NCI-H128 (cell line): ENCODE measurements at regions not wholly inside any gene's neighbourhood (a gene's known extent, or its start where the extent isn't known, plus 50 kb on each side); places are given as distances from the start of the nearest gene placed in this dataset.
A peak's percentile ranks its signal among the peaks of the same experiment; 100 is the strongest.

Experiments
- DNase-seq: peaks from one replicate; lab custom pipeline; 2025; ENCODE audit not compliant: unreplicated experiment; lab: John Stamatoyannopoulos, UW

- DNase-seq: no peak
Observed at GRCh38 chr12:13691598-13691997, 289.8 kb downstream of the GRIN2B start.

DNA sequence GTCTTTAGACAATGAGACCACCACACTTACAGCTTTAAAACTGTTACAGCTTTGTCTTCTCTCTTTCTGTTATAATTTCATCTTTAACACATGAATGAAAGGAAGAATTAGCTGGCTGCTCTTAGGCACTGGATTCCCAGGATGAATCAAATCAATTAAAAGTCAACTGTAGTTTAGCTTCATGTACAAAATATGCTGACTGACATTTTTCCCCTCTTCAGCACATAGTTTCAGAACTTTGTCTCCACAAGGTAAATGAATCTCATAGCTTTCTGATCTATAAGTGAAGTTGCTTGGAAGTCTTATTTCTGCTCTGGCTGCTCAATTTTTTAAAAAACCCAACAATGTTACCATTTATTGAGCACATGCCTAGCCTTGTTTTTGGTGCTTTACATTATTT is 293.8 kb downstream of the GRIN2B start:
- no peak for DNase-seq

DNA sequence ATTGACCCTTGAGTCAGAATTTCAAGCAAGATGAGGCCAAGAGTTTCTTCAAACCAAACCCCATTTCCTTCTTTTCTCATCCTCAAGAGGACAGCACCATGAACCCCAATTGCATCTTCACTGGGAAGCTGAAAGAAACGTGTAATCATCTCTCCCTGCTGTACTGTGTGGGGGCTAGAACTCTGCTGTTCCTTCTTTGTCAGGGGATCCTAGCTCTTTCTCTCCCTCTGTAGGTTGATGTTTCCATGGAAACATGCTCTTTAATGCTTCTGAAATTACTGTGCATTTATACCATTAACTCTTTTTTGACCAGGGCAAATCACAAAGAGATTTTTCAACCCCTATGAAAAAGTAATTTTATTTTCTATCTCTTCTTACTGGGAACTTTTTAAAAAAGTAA is 295.1 kb downstream of the GRIN2B start:
- DNase-seq: no peak

GRCh38 chr12:13680916-13681315 is 300.5 kb downstream of the GRIN2B start:
- DNase-seq: no peak

GRCh38 chr12:13676880-13677279 is 304.5 kb downstream of the GRIN2B start:
- DNase-seq: no peak

- DNase-seq: no peak
Observed at GRCh38 chr12:13670285-13670866, 311.0 kb downstream of the GRIN2B start.

GRCh38 chr12:13668880-13669279 is 312.5 kb downstream of the GRIN2B start:
- DNase-seq: no peak

DNA sequence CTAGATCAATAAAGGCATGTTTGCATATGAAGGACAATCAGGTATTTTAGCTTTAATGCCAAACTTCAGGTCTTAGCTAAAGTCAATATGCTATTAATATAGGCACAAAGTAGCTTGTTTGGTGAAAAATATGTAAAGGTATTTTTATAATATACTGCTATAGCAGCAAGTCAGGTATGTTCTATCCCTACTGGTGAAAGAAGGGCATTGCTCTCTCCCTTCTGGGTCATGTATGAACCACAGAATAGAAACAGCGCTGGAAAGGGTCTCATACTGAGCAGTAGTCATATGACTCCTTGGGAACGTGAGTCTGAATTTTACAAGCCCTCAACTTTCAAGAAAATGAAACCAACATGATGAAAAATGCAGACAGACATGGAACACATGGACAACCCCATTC is 314.6 kb downstream of the GRIN2B start:
- no peak for DNase-seq

- DNase-seq: peak; percentile 34
Observed at GRCh38 chr12:13661005-13661887, 320.2 kb downstream of the GRIN2B start.

DNA sequence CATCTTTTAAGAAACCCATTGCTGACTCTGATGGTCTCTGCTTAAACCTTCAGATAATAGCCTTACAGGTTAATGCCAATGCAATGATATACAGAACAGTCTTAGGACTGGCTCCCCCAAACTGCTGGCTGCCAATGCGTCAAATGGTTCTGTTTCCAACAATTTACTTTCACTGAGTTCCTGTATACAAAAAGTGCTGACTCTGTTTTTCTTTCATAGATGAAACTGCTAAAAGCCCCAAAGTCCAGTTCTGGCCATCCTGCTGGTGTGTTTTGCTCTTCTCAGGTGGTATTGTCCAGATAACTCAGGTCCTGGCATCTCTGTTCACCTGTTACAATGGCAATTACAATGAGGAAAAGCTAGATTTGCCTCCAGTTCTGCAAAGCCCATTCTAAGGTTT is 326.9 kb downstream of the GRIN2B start:
- DNase-seq: no peak

DNA sequence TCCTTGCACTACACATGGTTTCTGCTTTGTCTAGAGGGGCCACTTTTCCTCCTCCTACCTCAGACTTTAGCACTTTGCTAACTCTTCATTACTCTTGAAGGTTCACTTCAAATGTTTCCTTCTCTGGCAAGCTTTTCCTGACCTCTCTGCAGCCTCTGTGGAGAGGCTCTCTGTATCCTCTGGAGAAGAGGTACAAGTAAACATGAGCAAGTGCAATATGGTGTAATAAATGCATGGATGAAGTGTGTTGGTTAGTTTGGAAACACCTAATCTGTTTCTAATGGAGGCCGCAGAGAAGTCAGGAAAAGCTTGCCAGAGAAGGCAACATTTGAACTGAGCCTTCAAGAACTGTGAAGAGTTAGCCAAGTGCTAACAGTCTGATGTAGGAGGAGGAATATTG is 329.3 kb downstream of the GRIN2B start:
- DNase-seq: no peak

- DNase-seq: no peak
Observed at GRCh38 chr12:13635709-13636108, 345.7 kb downstream of the GRIN2B start.

DNA sequence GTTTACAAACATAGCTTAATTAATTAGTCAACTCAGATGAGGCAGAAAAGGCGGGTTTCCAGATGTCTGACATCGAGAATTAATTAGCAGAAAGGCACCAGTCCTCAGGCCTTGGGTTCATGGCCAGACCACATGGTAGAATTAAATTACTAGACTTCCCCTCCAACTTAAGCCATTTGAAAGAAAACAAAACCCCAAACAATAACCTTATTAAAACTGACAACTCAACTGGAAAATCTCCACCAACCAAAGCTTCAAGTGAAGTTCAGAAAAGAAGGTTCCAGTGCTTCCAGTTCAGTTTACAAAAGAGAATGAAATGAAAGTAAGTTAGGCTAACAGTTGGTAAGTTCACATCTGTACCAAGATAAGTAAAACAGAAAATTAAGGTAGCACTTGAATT is 349.5 kb downstream of the GRIN2B start:
- DNase-seq: no peak

DNA sequence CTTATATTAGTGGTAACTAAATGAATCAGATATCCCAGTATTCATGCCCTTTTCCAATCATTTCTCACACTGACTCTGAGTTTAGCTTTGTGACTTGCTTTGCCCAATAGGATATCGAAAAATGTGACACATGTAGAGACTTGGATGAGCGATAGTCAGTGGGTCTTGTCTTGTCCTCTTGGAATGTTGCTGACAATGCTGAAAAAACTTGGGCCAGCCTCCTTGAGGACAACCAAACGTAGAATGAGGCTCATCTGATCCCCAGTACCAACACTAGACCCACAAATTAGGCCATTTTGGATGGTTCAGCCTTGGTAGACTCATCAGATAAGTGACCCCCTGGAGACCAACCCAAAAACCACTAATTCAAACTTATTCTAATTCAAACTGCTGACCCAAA is 351.0 kb downstream of the GRIN2B start:
- no peak for DNase-seq

- DNase-seq: no peak
Observed at GRCh38 chr12:13628067-13628466, 353.3 kb downstream of the GRIN2B start.

DNA sequence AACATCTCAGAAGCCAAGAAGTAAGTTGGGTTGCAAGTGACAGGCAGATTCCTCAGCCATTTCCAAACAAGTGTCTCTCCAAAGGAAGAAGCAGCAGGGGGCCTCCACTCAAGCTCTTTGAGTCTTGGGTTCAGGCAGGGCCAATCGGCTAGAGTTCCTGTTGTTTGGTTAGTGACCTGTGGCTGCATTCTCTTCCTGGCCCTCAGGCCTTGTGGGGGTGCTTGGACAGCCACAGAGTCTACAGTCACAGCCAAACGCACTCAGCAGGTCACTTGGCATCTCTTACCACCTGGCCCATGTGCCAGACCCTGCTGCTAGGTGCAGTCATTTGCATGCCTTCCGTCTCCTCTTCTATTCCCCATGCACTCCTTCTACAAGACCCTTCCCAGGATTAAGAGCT is 353.9 kb downstream of the GRIN2B start:
- DNase-seq: no peak

DNA sequence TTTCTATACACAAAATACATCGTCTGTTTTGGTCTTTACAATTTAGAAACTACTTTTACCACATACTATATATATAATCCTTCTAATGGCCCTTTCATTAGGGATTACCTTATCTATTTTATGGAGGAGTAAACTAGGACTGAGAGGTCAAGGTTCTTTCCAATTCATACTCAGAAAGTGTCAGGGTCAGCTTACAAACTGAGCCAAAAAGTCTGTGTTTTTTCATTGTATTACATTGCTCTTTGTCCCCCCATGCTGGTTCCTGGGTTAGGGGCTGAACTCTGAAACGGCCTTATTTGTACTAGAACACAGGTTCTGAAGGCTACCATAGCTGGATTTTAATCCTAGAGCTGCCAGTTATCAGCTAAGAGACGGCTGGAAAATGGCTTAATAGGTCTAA is 368.1 kb downstream of the GRIN2B start:
- no peak for DNase-seq

GRCh38 chr12:13609894-13610679 is 371.3 kb downstream of the GRIN2B start:
- DNase-seq: no peak

DNA sequence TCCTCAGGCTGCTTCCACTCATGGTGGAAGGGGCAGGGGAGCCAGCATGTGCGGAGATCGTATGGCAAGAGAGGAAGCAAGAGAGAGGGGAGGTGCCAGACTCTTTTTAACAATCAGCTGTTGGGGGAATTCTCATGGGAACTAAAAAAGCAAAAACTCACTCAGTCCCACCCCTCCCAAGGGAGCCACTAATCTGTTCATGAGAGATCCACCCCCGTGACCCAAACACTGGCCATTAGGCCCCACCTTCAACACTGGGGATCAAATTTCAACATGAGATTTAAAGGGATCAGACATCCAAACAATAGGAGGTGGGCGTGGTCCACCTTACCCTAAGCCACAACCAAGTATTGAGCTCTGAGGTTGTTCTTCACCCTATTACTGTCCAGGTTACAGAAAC is 375.1 kb downstream of the GRIN2B start:
- DNase-seq: no peak

DNA sequence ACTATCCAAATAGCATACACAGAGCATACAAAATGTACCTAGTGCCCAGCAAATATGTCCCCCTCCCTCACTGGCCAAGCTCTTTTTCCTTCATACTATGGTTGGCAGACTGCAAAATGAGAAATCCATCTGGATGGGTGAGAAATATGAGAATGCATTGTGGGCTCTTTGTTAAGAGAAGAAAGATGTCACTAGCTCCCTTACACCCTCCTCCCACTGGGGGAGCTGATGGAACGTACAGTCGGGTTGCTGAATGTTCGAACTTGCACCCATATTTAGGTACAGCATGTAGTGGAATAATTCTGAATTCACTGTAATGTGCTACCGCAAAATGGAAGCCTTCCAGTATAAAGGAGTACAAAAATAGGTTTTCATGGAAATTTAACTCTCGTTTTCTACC is 377.4 kb downstream of the GRIN2B start:
- DNase-seq: no peak

DNA sequence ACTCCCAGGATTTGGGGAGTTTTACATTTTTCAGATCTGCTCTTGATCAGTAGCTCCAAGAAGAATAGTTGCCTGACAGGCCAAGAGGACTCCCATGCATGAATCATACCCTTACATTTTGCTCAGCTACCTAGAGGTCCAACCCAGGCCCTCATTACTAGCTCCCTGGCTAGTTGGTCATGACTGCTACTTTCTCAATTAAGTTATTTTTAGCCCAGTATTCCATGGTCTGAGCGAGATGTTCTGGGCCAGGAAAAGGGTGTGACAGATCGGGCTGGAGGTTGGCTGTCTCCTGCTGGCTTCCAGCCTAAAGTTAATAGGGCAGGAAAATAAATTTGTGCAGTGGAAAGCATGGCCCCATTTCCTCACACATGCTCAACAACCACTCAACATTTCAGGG is 379.2 kb downstream of the GRIN2B start:
- no peak for DNase-seq

DNA sequence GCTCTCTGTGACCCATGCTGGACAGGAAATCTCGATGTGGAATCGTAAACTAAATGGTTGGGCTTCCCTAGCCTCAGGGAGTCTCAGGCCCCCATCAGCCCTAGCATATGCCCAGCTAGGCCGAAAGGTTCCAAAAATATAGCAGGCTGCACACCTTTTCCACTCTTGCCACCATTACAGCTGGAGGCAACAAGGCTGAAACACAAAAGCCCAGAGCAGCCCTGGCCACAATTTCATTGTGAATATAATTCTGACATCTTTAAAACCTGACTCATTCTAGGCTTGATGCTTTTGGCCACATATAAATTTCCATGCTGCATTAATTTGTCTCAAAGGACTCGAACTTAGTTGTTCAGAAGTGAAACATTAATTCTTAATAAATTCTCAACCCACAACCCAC is 382.2 kb downstream of the GRIN2B start:
- DNase-seq: no peak
